Gastroesophageal sphincter (tissue), 4 donors: ENCODE measurements at regions not wholly inside any gene's neighbourhood (a gene's known extent, or its start where the extent isn't known, plus 50 kb on each side); places are given as distances from the start of the nearest gene placed in this dataset.

Experiments used
- ATAC-seq: fragments of 150-250 bp; one replicate; pipeline ENCODE4 v1.9.1; 2016; ENCODE audit warnings: mild to moderate bottlenecking, moderate library complexity
- H3K27ac ChIP-seq, 4 donors: fragments of 200-600 bp; sonication (generic) in 3 of 4; 1 replicate in 3 of 4; 2 replicates in 1 of 4; pipeline ENCODE4 v1.5.1; 2016 to 2019
- H3K27me3 ChIP-seq: fragments of 200-600 bp; sonication (generic); one replicate; pipeline ENCODE4 v1.5.1; 2019
- H3K36me3 ChIP-seq, 2 donors: fragments of 200-600 bp; sonication (generic); one replicate each; pipeline ENCODE4 v1.5.1; 2019; ENCODE audit warnings: control low read depth in 1 of 2
- H3K4me1 ChIP-seq, 3 donors: fragments of 200-600 bp; sonication (generic); 1 replicate in 2 of 3; 2 replicates in 1 of 3; pipeline ENCODE4 v1.5.1; 2016 to 2019; ENCODE audit warnings: control low read depth in 2 of 3
- H3K4me3 ChIP-seq, 2 donors: fragments of 200-600 bp; sonication (generic); one replicate each; pipeline ENCODE4 v1.5.1; 2019; ENCODE audit warnings: mild to moderate bottlenecking in 1 of 2, moderate library complexity in 1 of 2
- H3K9me3 ChIP-seq, 3 donors: fragments of 200-600 bp; sonication (generic); one replicate each; pipeline ENCODE4 v1.5.1; 2017 to 2019; ENCODE audit warnings: control low read depth in 2 of 3
- EP300 ChIP-seq: sonication (generic); formaldehyde crosslinking; IDR thresholded peaks from one replicate; pipeline ENCODE4 v1.6.1; 2017; ENCODE audit warnings: antibody characterized with exemption, mild to moderate bottlenecking
- POLR2A ChIP-seq, 2 donors: fragments of 450-650 bp; IDR thresholded peaks; one replicate each; pipeline ENCODE4 v1.6.1; 2017; ENCODE audit warnings: antibody characterized with exemption in 2 of 2, mild to moderate bottlenecking in 2 of 2, moderate library complexity in 1 of 2
- POLR2AphosphoS5 ChIP-seq: sonication (generic); formaldehyde crosslinking; IDR thresholded peaks from one replicate; pipeline ENCODE4 v1.6.1; 2017; ENCODE audit warnings: antibody characterized with exemption
- WGBS, 2 donors: methylation state at CpG; one replicate each; pipeline ENCODE4 v1.1.5; 2018; ENCODE audit warnings: low coverage in 1 of 2; 5-methylcytosine and 5-hydroxymethylcytosine counted together
- TF ChIP-seq, protein P1 (sequence below), 4 experiments: fragments of 200-600 bp in 2 of 4; fragments of 450-650 bp in 2 of 4; sonication (generic) in 1 of 4; IDR thresholded peaks; one replicate each; pipeline ENCODE4 v1.5.1; 2017 to 2019; ENCODE audit warnings: antibody characterized with exemption in 4 of 4, mild to moderate bottlenecking in 2 of 4, moderate library complexity in 2 of 4

DNA sequence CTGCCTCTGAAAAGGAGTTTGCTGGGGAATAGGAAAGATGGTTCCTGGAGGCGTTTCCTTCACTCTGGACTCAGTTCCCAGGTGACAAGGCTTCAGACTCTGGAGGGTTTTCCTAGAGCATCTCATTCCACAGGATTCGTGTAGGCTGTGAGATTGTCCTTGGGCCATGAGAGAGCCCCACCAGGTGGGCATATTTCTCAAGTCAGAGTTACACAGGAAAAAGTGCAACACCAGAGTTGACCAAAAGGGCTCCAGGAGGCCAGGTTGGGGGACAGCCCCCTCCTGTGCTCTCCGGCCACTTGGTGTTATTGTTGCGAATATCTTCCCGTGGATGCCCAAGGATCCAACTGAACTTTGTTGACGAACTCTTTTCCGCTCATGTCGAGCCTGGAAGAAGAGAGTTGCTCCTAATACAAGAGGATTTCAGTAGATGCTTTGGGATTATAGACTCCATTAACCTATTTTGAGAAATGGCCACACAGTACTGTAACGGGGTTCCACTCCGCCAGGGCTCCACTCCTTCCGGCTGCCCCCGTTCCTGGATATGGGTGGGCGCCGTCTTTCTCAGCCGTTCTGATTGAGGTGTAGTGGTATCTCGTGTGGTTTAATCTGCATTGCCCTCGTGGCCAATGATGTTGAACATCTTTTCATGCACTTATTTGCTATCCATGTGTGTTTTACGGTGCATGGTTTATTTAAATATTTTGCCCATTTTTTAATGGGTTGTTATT is 580.3 kb downstream of the BRD1 start:
- TF ChIP-seq POLR2AphosphoS5 (no peak), EP300 (no peak), POLR2A (IDR thresholded peaks at IDR 0.05) (no peak)
- TF ChIP-seq, protein P1, sequence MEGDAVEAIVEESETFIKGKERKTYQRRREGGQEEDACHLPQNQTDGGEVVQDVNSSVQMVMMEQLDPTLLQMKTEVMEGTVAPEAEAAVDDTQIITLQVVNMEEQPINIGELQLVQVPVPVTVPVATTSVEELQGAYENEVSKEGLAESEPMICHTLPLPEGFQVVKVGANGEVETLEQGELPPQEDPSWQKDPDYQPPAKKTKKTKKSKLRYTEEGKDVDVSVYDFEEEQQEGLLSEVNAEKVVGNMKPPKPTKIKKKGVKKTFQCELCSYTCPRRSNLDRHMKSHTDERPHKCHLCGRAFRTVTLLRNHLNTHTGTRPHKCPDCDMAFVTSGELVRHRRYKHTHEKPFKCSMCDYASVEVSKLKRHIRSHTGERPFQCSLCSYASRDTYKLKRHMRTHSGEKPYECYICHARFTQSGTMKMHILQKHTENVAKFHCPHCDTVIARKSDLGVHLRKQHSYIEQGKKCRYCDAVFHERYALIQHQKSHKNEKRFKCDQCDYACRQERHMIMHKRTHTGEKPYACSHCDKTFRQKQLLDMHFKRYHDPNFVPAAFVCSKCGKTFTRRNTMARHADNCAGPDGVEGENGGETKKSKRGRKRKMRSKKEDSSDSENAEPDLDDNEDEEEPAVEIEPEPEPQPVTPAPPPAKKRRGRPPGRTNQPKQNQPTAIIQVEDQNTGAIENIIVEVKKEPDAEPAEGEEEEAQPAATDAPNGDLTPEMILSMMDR (IDR thresholded peaks at IDR 0.05) = no peak
- Histone ChIP-seq H3K9me3 (peaks cover 0 to 7% (median 0%) of the 10 kb centered on the region in 3 donors), H3K4me3 (no peak overlapping the region), H3K27me3 (peaks cover 32% of the 10 kb centered on the region), H3K27ac (no peak overlapping the region), H3K36me3 (no peaks in the 10 kb centered on the region), H3K4me1 (no peaks in the 10 kb centered on the region)
- 76 to 77% methylated on average over 11 to 18 of the region's 18 CpGs for WGBS, 2 donors
- no peak for ATAC-seq

DNA sequence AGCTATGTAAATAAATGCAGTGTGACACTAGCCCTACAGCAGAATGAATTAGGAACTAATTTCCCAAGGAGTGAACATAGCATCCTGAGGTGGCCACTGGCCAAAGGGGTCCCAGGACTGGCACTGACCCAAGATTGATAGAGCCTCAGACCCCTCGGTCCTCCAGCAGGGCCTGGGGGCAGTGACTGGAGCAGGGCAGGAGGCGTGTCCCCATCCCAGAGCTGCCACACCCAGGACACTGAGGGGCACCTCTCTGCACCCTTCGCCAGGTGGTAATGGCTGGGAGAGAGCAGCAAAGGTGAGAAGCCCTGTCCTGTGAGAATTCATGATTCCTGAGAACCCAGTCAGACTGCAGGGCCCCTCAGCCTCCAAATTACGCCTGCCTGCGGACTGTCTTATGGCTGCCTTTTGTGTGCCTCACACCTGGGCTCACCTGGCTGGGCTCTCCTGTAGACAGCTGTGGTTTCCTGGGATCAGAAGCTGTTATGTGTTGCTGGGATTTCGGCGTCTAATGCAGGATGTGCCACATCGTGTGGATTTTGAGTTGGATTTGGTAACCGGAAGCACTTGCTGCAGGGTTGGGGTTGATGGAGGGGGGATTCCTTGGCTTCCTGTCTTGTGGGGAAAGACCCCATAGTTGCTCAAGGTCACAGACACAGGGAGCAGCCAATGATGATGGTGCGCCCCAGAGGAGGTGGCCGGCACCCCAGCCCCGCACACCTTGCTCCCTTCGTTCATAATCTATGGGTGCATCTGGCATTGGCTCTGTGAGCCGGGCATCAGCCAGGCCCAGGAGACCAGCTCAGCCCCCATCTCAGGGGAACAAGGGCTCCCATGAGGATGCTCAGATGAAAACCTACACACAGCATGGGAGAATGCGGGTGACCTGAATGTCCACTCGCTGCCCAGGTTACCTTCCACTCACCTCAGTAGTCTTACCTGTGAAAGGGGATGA is 582.9 kb downstream of the BRD1 start:
- Histone ChIP-seq H3K27ac (no peak overlapping the region), H3K4me1 (no peaks in the 10 kb centered on the region), H3K9me3 (peaks cover 0 to 7% (median 0%) of the 10 kb centered on the region in 3 donors), H3K27me3 (peaks cover 36% of the 10 kb centered on the region), H3K4me3 (no peak overlapping the region), H3K36me3 (no peaks in the 10 kb centered on the region)
- no peak for ATAC-seq
- TF ChIP-seq EP300 (no peak), POLR2A (IDR thresholded peaks at IDR 0.05) (no peak), POLR2AphosphoS5 (no peak)
- TF ChIP-seq, protein P1 (IDR thresholded peaks at IDR 0.05) = no peak
- WGBS, 2 donors = 97% methylated on average over 6 of the region's 16 CpGs; no CpG with 5 or more reads in 1 of the 2 donors

DNA sequence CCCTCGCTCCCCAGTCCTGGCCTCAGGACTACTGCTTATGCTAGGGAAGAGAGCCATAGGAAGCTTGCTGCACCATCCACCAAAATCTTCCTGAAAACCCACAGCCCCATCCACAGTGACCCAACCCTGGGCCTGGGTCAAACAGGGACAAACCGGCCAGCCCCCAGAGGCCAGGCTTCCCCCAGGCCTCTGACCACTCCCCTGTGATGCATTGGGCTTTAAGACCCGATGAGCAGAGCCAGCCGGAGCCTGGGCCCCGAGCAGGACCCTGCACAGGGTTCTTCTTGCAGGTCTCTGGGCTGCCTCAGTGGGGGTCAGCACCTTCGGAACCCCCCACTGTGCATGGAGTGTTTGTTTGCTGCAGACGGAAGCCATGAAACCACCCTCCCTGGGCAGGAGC is 583.7 kb downstream of the BRD1 start:
- WGBS, 2 donors = 50% methylated on average over 2 of the region's 7 CpGs; no CpG with 5 or more reads in 1 of the 2 donors
- TF ChIP-seq EP300 (no peak), POLR2AphosphoS5 (no peak), POLR2A (IDR thresholded peaks at IDR 0.05) (no peak)
- TF ChIP-seq, protein P1 (IDR thresholded peaks at IDR 0.05) = no peak
- Histone ChIP-seq H3K27me3 (peaks cover 44% of the 10 kb centered on the region), H3K9me3 (peaks cover 0 to 7% (median 0%) of the 10 kb centered on the region in 3 donors), H3K4me3 (no peak overlapping the region), H3K4me1 (no peaks in the 10 kb centered on the region), H3K36me3 (no peaks in the 10 kb centered on the region), H3K27ac (no peak overlapping the region)
- no peak for ATAC-seq

DNA sequence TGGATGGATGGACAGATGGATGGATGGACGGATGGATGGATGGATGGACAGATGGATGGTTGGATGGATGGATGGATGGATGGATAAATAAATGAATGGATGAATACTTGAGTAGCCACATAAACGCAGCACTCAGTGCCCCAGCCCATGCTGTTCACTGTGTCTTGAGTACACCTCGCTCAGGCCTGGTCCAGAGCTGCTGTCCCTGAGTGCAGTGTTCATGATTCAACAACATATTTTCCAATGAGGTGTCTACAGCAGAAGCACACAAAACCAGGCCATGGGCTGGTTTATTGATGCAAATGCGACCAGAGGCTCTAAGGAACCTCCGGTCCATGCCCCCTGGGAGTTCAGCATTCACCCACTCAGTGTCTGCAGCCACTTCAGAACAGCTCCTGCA is 584.3 kb downstream of the BRD1 start:
- Histone ChIP-seq H3K9me3 (peaks cover 0 to 7% (median 0%) of the 10 kb centered on the region in 3 donors), H3K27ac (no peak overlapping the region), H3K4me1 (no peaks in the 10 kb centered on the region), H3K36me3 (no peaks in the 10 kb centered on the region), H3K4me3 (no peak overlapping the region), H3K27me3 (peaks cover 50% of the 10 kb centered on the region)
- TF ChIP-seq EP300 (no peak), POLR2AphosphoS5 (no peak), POLR2A (IDR thresholded peaks at IDR 0.05) (no peak)
- TF ChIP-seq, protein P1 (IDR thresholded peaks at IDR 0.05) = no peak
- no peak for ATAC-seq
- 82 to 87% methylated on average over 5 of the region's 5 CpGs for whole genome bisulfite sequencing, 2 donors
